ENCODE measurements at regions not wholly inside any gene's neighbourhood (a gene's known extent, or its start where the extent isn't known, plus 50 kb on each side); places are given as distances from the start of the nearest gene placed in this dataset.
"Not testable (repeated sequence)": the region's sequence is repeated elsewhere in the genome, so short reads cannot be mapped to it uniquely, and the experiment has no call there.

DNA sequence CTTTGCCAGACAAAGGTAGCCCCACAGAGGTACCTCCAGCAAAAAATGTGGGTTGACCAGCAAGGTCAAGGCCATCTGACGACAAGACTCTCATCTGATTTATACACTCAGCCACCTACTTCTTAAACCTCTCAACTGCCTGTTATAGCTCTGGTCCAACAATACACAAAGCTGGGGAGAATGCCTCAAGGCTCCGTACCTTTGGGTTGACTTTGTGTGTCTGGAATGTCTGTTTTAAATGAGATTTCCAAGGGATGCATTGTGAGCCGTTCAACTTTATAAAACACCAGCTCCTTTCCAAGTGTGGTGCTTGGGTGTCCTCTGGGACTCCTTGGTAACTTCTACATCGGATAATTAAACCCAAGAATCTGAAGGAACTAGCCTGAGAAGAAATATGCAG is 167.0 kb upstream of the RPL34 start:
- DNase-seq = no peak

GRCh38 chr4:108450236-108450898 is 170.0 kb upstream of the RPL34 start:
- no peak for DNase-seq

DNA sequence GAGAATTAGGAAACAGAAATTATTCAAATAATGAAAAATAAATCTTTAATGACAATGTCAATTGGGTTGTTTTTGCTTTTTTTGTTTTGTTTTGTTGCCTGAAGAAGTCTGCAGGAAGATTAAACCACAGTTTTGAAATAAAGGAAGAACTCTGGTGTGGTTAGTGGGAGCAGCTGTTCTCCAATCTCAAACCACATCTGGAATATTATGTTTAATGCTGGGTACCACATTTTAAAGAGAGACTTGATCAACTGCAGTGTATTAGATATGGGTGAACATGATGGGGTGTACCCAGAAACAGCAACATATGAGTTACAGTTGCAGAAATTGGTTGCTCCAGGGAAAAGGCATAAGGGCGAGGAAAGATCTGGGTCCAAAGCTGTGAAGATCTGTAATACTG is 171.2 kb upstream of the RPL34 start:
- no peak for DNase-seq

- no peak for DNase-seq
These were observed 173.8 kb upstream of the RPL34 start for GRCh38 chr4:108446556-108446955.

DNA sequence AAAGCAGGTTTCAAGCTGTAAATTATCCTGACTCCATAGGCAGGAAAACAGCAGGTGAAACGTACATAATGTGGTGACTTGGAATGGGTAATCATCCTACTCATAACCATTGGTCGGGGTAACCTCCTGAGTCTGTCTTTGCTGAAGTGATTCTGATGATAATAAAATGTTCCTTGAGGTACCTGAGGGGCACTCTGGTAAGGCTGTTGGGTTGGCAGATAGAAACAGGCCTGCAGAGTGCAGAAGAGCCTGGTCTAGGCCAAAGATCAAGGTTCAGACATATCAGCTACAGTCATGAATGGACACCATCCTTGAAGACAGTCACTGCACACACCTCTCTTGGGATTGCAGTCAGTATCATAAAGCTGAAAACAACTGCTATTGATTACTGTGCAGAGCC is 174.7 kb upstream of the RPL34 start:
- no peak for DNase-seq

DNA sequence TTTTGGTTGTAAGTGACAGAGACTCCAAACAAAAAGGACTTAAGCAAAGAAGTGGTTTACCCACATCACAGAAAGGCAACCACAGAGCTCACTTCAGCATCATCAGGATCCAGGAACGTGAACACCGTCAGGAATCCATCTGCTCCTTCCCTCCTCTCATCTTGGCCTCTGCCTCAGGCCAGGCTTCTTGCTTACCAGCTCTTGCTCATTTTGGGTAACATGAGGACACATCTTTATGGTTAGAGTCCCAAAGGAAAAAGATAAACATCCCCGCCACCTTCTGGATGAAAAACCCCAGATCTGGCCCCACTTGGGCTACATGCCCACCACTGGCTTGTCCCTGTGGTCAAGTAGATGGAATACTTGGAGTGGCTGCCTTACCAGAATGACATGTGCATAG is 176.8 kb upstream of the RPL34 start:
- DNase-seq = no peak

DNA sequence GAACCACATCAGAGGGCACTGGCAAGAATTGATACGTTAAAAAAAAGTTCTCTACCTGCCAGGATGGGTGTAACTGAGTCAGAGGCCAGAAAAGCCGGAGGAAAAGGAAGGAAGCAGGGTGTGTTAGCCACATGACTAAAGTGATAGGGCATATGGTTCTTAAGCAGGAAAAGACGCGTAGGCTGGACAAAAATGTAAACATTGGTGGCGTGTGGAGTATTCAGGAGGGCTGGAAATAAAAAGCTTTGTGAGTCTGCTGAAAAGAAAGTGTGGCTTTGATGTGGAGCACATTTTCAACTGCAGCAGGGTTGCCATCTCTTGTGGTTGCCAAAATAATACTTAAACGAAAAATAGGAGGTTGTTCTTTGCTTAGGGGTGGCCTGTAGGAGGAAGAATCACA is 186.5 kb upstream of the RPL34 start:
- no peak for DNase-seq

DNA sequence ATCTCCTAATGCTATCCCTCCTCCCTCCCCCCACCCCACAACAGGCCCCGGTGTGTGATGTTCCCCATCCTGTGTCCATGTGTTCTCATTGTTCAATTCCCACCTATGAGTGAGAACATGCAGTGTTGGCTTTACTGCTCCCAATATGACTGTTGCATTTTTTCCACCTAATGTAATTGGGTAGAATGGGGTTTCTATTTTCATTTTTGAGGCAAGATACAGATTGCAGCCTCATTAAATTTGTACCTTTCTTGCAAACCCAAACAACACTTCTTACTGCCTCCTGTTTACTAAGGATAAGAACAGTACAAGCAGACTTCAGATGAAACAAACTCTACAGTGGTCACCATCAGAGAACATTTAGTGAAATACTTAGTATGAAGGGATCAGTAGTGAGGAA is 187.0 kb upstream of the RPL34 start:
- DNase-seq = not testable (repeated sequence)

- DNase-seq = no peak
These were observed 188.0 kb upstream of the RPL34 start for GRCh38 chr4:108432418-108432817.

DNA sequence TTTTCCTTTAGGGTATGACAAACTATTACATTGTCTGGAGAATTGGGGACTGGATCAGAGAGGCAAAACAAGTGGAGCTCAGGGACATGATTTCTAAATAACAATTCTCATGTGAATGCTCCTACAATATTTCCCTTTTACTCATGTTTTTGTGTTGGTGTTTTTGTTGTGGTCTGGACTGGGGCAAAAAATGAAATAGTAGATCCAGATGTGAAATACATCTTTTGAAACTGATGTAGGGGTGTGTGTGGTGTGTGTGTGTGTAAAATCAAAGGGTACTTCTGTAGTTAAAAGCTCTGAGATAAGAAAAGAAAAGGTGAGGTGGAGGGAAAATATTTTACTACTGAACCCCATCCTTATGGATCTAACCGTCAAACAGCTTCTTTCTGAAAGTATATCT is 188.4 kb upstream of the RPL34 start:
- DNase-seq = no peak

GRCh38 chr4:108430921-108431320 is 189.5 kb upstream of the RPL34 start:
- DNase-seq = no peak

DNA sequence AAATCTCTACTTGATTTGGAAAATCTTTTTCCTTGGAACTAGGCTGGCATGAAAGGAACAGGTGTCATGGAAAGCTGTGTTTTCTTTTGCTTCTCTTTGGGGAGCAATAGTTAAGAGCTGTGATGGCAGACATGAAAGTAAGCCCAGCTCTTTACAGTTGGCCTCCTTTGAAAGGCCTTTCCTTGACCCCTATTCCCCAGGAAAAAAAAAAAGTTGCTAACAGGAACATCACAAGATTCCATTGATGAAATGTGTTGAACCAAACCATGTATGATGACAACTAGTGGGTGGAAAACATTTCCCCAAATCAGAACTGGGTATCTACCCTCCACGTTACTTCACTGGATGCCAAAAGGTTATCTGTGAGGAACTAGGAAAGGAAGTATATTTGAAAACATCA is 190.7 kb upstream of the RPL34 start:
- no peak for DNase-seq

- DNase-seq = no peak
These were observed 191.5 kb upstream of the RPL34 start for GRCh38 chr4:108428923-108429322.

GRCh38 chr4:108427946-108428485 is 192.4 kb upstream of the RPL34 start:
- DNase-seq = no peak

DNA sequence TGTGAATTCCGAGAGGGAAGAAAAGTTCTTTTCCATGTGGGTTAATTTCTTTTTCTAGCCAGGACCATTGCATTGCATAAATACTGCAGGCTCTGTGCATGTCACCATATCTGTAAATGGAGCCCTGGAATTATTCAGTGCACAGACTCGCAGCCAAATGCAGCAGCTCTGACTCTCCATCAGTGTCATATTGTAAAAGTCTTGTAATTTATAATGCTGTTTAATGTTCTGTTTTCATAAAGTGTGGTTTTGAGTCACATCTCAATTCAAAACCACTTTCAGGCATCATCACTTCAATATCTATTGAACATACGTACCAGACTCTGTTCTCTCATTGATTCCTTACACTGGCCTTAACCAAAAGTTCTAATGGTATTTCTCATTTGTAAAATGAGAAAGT is 193.9 kb upstream of the RPL34 start:
- DNase-seq = no peak

DNA sequence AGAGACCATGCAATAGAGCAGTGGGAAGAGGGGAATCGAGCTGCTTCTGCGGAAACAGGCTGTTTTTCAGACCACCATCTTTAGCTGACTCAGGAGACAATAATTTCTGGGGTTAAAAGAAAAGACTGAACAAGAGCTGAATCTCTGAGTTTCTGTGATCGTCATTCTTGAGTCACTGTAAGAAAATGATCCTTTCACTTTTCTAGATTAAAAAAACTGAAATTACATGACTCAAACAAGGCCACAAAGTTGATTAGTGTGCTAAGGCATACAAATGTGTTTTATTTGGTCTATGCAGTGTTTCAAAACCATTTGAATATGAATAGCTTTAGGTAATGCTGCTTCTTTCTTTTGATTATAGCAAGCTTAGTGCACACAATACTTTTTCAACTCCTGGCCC is 194.4 kb upstream of the RPL34 start:
- no peak for DNase-seq

DNA sequence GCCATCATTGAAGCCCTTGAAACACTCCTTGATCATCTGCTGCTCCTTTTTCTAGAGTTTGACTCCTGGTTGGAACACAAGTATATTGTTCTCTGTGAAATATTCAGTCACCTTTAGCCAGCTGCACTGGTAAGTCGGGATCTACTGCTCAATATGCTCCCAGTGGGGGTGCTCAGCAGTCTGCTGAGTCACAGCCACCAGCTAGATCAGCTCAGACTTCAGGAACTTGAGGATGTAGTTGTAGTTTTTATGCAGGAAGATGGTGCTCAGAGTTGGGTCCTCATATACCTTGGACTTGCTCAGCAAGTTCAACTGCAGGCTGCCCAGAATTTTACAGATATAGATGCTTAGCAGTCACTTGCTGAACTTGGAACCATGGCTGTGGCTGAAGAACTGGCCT is 202.5 kb upstream of the RPL34 start:
- DNase-seq = no peak

GRCh38 chr4:108416831-108417230 is 203.5 kb upstream of the RPL34 start:
- DNase-seq = no peak

GRCh38 chr4:108415389-108415788 is 205.0 kb upstream of the RPL34 start:
- DNase-seq = no peak

DNA sequence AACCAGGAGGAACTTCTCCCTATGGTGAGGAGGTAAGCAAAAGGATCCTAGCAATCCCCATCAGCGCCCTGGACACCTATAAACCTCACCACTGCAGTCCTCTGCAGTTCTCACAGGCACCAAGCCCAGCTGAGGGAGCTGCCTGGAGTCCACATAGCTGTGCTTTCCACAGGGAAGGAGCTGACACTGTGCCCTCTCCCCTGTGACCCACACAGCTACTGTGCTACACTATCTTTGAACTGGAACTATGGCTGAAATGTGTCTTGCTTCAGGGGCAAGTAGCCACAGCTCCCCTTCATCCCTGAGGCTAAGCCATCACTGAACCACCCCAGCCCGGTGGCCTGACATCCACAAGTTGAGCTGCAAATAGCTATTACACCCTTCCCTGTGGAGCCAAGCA is 208.5 kb upstream of the RPL34 start:
- no peak for DNase-seq

DNA sequence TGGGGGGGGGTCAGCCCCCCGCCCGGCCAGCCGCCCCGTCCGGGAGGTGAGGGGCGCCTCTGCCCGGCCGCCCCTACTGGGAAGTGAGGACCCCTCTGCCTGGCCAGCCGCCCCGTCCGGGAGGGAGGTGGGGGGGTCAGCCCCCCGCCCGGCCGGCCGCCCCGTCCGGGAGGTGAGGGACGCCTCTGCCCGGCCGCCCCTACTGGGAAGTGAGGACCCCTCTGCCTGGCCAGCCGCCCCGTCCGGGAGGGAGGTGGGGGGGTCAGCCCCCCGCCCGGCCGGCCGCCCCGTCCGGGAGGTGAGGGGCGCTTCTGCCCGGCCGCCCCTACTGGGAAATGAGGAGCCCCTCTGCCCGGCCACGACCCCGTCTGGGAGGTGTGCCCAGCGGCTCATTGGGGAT is 210.7 kb upstream of the RPL34 start:
- not testable (repeated sequence) for DNase-seq

- no peak for DNase-seq
These were observed 214.8 kb upstream of the RPL34 start for GRCh38 chr4:108405586-108405985.

GRCh38 chr4:108400309-108400708 is 220.1 kb upstream of the RPL34 start:
- no peak for DNase-seq

- no peak for DNase-seq
These were observed 220.6 kb upstream of the RPL34 start for GRCh38 chr4:108399610-108400265.

DNA sequence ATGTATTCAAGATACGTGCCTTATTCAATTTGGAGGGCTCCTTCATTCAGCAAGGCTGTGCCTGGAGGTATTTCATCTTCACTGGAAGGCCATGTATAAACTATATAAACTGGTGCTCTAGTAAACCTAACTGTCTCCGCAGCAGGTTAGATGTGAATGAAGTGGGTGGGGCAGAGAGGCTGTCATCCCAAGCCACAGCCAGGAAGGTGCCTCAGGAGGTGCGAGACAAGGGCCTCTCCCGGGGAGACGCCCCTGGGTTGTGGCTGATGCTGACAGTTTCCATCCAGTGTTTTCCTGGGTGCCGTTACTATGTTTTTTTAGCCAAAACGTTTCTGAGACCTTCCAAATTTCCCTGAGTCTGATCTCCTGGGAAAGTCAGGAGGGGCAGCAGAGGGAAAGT is 221.5 kb upstream of the RPL34 start:
- no peak for DNase-seq
